H54 (cell line): ENCODE measurements at regions not wholly inside any gene's neighbourhood (a gene's known extent, or its start where the extent isn't known, plus 50 kb on each side); places are given as distances from the start of the nearest gene placed in this dataset.

Experiments used
- DNase-seq: peaks from one replicate; pipeline ENCODE4 v3.0.0; 2011; ENCODE audit warnings: low spot score, mixed read lengths; ENCODE audit not compliant: insufficient read length
- FAIRE-seq: peaks from 3 replicates; lab custom pipeline; 2011; peaks lifted over from hg19 to GRCh38; lab: Jason Lieb, UNC
- POLR2A ChIP-seq: IDR thresholded peaks from 2 replicates; pipeline ENCODE4 v1.6.1; 2011; ENCODE audit warnings: low read depth, mild to moderate bottlenecking, low read length

DNA sequence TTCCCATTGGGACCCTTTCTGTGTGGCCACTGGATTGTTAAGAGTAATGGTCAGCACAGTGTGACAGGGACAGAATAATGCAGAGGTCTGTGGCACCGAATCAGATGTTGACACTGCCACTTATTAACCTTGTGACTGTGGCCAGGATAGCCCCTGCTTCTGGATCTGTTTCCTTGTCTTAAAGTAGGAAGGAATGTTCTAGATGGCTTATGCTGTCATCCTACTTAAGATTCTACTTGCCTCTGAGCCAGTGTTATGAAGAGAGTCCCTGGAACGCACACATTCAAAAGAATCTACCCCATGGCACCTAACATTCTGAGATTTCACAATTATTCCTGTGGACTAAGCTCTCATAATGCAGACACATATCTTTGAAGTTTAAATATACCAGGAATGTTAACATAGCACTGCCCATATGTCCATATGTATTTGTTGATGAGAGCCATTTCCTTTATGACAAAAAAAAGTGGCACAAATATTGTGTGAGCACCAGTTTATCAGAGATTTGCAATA, 612.7 kb downstream of the TLR4 start:
- FAIRE-seq (no peak), DNase-seq (no peak)
- TF ChIP-seq POLR2A: no peak

DNA sequence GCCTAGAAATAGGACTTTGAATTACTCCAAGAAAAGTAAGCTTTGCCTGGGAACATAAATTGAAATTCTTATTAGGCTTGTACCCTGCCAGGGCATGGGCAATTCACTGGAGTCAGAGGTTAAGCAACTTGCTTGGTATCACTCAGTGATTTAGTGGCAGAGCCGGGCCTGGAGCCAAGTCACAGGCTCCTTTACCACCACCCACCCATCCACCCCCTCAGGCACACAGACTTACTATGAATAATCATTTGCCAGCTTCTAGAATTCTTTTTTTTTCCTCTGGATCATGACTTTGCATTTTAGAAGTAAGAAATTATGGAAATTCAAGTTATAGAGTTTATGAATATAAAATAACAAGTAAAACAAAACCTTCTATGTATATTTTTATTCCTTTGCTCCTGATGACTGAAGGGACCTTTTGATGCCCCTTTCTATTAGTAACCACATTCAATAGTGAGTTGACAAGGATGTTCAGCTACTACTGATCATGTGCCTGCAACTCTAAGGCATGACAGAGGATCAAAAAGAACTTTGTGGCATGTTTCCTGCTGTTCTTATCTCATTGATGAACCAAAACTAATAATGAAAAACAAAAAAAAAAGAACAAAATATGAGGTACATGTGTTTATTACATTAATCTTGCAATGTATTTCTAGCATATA, 614.7 kb downstream of the TLR4 start:
- peak; percentile 36 for DNase-seq
- TF ChIP-seq POLR2A: no peak
- FAIRE-seq: peak; percentile 99

DNA sequence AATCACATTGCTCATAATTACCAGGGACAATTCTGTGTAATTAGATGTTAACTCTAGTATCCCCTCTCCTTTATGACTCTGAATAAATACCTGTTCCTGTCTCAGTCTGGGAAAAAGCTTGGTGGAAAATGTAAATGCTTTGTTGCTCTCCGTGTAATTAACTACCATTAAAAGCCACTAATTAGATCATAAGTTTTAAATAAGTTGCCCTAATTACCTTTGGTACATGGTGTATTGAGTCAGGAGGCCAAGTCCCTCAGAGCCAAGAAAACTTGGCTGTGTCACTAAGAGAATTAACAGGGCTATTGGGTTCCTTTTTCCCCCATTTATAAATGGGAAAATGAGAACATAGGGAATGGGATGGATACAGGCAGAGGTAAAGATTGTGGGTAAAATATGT, 617.6 kb downstream of the TLR4 start:
- TF ChIP-seq POLR2A: no peak
- FAIRE-seq: peak; percentile 61
- no peak for DNase-seq

DNA sequence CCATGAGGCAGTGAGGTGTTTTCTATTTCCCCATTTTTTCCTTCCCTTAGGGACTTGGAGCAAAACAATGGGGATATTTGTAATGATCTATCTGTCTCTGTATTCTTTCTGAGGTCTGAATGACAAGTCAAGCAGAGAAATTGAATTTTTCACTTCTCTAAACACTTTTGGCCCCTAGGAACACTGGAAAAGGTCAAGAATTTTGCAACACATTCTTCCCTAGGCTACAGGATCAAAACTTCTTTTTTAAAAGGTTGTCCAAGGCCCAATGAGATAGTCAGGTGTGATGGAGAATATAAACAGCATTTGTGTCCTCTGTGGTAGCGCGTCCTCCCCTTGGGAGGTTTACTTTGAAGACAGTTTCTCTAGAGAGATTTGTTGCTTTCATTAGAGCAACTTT, 620.5 kb downstream of the TLR4 start:
- no peak for DNase-seq
- TF ChIP-seq POLR2A: no peak
- peak; percentile 84 for FAIRE-seq

DNA sequence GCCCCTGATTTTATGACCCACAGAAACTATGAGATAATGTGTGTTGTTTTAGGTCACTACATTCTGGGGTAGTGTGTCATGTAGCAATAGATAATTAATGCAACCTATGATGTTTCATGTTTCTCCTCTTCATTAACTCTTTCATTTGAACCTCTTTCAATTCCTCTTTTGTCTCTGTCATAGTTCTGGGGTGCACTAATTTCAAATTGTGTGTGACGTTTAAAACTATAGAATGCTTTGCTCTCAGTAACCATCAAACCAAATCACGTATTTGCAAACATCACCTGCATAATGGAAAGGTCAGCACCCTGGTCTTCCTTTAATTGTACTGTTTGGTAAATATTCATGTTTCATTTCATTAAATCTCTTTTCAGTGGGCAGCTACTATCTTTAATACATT, 621.6 kb downstream of the TLR4 start:
- FAIRE-seq (peak; percentile 89), DNase-seq (no peak)
- no peak for TF ChIP-seq POLR2A

DNA sequence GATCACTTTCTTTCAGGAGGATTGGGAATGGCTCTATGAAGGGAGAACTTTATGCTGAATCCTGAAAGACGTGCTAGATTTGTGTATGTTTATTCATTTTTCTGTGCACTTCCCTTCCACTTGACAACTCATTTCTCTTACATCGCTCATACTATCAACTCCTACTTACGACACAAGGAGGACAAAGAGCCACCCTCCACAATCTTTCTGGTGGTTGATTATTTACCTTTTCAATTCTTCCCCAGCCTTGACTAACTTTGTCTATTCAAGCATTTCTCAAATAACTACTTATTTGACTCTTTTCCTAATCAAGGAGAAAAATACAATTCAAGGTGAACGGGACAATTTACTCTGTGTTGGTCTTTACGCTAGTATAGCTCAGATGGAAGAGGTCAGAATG, 622.1 kb downstream of the TLR4 start:
- FAIRE-seq: peak; percentile 15
- no peak for DNase-seq
- TF ChIP-seq POLR2A: no peak

DNA sequence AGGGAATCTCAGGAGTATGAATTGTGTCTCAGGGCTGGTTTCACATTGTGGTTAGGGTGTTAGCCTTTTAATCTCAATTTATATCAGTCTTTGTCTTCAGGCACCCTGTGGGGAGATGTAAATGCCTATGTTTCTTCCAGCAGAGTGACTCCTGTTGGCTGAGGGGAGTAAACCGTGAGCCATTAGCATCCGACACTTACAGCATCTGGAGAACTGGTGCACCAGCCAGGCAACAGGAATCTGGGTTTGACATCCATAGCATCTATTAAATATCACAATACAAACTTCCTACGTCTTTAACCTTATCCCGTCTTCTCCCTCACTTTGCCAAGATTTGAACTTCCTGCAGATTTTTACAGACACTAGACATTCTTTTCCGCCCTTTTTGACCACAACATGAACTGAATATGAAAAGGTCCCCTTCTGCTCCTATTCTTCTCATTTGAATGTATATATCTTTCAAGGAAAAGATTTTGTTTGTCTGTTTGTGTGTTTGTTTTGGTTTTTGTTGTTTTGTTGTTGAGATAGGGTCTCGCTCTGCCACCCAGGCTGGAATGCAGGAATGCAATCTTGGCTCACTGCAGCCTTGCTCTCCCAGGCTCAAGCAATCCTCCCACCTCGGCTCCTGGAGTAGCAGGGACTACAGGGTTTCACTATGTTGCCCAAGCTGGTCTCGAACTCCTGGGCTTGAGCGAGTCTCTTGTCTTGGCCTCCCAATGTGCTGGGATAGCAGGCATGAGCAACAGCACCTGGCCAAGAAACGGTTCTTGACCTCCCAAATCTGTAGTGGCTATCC, 626.2 kb downstream of the TLR4 start:
- FAIRE-seq (no peak), DNase-seq (no peak)
- no peak for TF ChIP-seq POLR2A

DNA sequence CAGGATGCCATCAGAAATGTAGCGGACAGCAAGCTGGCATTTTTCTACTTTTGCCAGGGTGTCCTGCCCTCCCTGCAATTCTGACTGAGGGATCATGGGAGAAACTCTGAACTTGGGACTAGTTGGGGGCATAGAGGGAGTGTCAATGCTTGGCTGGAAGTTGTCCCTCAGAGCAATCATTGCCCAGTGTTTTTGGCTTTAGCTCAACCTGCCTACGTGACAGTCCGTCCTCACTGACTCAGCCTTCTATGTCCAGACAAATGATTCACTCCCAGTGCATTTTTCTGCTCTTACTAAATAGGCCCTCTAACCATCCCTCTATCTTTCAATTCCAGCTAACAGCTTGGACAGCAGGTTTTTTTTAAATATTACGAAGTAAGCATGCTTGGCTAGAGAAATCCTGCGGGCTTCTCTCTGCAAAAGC, 627.4 kb downstream of the TLR4 start:
- FAIRE-seq: peak; percentile 100

DNA sequence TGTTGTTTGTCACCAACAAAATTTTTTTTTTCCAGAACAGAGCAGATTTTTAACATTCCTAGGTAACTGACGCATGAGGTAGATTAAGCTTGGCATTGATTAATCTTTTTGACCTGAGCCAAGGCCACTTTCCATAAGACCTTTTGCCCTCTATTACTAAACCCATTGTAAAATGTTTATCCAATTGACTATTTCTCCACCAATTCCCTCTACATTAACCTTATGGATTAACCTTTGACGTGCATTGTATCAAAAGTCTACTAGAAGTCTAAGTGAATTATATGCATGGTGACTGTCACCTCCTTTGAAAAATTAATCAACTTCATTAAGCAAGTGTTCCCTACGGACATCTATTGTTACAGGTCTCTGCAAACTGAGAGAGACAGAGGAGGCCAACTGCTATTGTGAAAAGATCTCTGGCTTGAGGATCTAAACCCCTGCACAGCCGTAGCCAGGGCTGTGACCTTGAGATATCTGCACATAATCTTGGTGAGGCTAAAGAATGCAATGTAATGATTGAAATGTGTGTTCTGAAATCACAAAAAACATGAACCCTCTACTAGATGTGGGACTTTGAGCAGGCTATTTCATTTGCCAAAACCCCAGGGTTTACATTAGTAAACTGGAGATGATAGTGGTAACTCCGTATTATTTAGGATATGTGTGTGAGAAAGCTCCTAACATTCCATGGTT, 632.2 kb downstream of the TLR4 start:
- no peak for FAIRE-seq
- no peak for TF ChIP-seq POLR2A
- no peak for DNase-seq

More for the DNA sequence above, 627.4 kb downstream of the TLR4 start:
- DNase-seq: peak; percentile 56
- TF ChIP-seq POLR2A: no peak

DNA sequence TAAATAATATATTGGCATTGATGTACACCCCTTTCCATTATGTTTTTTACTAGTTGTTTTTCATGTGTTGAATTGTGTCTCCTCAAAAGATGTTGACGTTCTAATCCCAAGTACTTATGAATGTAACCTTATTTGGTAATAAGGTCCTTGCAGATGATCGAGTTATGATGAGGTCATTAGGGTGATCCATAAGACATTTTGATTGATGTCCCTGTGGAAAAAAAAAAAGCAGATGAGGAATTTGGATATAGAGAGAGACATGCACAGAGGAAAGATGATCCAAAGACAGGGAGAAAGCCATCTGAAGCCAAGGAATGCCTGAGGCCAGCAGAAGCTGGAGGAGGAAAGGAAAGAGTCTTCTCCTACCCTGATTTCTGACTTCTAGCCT, 632.7 kb downstream of the TLR4 start:
- no peak for TF ChIP-seq POLR2A
- peak; percentile 97 for FAIRE-seq
- no peak for DNase-seq

DNA sequence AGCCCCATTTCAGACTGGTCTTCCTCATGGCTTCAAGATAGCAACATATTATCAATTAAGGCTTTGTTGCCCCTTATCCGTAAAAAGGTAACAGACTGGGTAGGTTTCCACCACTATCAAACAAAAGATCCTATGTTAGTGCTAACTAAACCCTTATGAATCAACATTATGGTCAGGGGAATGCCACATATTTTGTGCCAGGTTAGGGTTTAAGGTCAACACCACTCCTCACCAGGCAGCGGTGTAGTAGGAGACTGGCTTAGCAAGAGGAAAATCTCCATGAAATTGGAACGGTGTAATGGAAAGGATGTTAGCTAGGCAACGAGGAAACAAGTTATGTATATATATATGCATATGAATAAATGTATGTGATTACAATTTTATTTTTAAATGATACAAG, 655.8 kb downstream of the TLR4 start:
- no peak for DNase-seq
- no peak for TF ChIP-seq POLR2A
- peak; percentile 41 for FAIRE-seq

DNA sequence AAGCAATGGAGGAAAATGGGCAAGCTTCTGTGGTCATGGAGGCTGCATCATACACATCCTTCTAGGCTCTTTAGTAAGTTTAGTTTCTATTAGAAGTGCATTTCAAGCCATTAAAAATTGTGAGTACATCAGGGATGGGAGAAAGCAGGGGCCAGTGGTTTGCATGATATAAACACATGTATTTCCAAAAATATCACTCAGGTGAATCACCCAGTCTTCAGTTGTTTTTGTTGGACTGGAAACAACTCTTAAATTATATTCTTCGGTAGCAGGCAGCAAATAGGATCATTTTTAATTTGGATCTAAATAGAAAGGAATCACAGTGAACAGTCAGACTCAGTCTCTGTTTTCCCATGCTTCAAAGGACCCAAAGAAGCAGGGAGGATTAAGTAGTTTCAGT, 657.9 kb downstream of the TLR4 start:
- FAIRE-seq: no peak

DNA sequence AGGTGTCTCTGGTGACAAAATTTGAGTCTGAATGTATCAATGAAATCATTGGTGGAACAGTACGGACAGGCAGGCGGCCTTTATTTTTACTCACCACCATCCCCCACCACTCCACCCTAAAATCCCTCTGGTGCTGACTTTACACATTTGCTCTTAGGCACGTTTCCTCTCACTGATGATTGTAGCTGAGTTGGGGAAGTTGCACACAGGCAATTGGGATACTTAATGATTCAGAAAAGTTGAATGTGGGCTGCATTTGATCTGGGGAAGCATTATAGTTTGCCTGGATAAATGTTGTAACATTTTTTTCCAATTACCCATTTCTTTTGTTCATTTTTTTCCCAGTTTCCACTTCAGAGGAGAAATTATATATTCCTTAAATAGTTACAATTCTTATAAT, 658.4 kb downstream of the TLR4 start:
- TF ChIP-seq POLR2A: no peak
- no peak for DNase-seq
- FAIRE-seq: peak; percentile 90

More for the DNA sequence above, 657.9 kb downstream of the TLR4 start:
- DNase-seq: peak; percentile 7
- no peak for TF ChIP-seq POLR2A
